Right atrium auricular region (tissue), 2 donors: ENCODE measurements at regions not wholly inside any gene's neighbourhood (a gene's known extent, or its start where the extent isn't known, plus 50 kb on each side); places are given as distances from the start of the nearest gene placed in this dataset.

Experiments
- DNase-seq: peaks from one replicate; pipeline ENCODE4 v3.0.0-alpha.2; 2019; ENCODE audit warnings: low spot score
- H3K27ac ChIP-seq, 2 donors: fragments of 200-600 bp; sonication (generic); 1 replicate in 1 of 2; 2 replicates in 1 of 2; pipeline ENCODE4 v1.5.1; 2016 to 2019
- H3K27me3 ChIP-seq, 2 donors: fragments of 200-600 bp; sonication (generic); one replicate each; pipeline versions ENCODE4 v1.5.1 to v1.6.0; 2017 to 2019
- H3K36me3 ChIP-seq: fragments of 200-600 bp; sonication (generic); one replicate; pipeline ENCODE4 v1.5.1; 2016
- H3K4me1 ChIP-seq, 2 donors: fragments of 200-600 bp; sonication (generic); one replicate each; pipeline versions ENCODE4 v1.5.1 to v1.6.0; 2017 to 2019
- H3K4me3 ChIP-seq, 2 donors: fragments of 200-600 bp; sonication (generic); 1 replicate in 1 of 2; 2 replicates in 1 of 2; pipeline ENCODE4 v1.5.1; 2017 to 2019; ENCODE audit warnings: mild to moderate bottlenecking in 1 of 2, moderate library complexity in 1 of 2
- H3K9me3 ChIP-seq, 2 donors: fragments of 200-600 bp; sonication (generic); one replicate each; pipeline ENCODE4 v1.5.1; 2019
- TF ChIP-seq, protein P1 (sequence below), 2 donors: fragments of 200-600 bp; sonication (generic); IDR thresholded peaks; one replicate each; pipeline ENCODE4 v1.5.1; 2019; ENCODE audit warnings: antibody characterized with exemption in 2 of 2

DNA sequence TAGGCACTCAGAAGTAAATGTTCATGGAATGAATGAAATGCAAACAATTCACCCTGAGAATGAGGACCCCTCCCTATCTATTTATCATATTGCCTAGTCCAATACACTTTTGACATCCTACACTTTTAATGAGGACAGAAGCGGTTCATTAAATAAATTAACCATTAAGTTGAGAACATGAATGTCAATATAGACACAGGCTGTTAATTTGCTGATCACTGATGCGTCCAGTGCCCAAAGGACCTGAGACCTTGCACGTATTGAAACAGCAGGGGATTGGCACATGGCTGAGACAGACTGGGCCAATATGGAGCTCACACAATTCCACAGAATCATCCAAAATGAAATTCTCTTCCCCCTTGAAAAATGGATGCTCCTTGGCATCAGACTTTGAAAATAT lies 430.0 kb downstream of the SLC4A3 start:
- H3K27ac ChIP-seq, result no peak overlapping the region
- TF ChIP-seq, protein P1, sequence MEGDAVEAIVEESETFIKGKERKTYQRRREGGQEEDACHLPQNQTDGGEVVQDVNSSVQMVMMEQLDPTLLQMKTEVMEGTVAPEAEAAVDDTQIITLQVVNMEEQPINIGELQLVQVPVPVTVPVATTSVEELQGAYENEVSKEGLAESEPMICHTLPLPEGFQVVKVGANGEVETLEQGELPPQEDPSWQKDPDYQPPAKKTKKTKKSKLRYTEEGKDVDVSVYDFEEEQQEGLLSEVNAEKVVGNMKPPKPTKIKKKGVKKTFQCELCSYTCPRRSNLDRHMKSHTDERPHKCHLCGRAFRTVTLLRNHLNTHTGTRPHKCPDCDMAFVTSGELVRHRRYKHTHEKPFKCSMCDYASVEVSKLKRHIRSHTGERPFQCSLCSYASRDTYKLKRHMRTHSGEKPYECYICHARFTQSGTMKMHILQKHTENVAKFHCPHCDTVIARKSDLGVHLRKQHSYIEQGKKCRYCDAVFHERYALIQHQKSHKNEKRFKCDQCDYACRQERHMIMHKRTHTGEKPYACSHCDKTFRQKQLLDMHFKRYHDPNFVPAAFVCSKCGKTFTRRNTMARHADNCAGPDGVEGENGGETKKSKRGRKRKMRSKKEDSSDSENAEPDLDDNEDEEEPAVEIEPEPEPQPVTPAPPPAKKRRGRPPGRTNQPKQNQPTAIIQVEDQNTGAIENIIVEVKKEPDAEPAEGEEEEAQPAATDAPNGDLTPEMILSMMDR (IDR thresholded peaks at IDR 0.05), result no peak

DNA sequence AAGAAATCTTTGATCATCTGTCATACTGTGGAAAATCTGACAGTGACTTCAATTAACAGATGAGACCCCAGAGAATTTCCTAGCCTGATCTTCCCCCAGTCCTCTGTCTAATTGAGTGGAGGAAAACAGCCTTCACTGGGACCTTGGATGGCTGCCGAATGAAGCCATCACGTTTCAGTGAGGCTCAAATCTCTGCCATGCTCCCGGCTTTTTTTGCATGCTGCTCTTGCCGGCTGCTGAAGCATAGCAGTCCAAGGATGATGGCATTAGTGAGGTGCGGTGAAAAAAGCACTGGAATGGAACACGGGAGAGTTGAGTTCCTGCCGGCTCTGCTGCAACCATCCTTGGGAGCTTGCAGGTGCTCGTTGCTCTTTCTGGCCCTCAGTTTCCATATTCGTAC lies 430.5 kb downstream of the SLC4A3 start:
- no peaks in the 10 kb centered on the region for H3K4me1 ChIP-seq
- no peak overlapping the region for H3K4me3 ChIP-seq
- TF ChIP-seq, protein P1 (IDR thresholded peaks at IDR 0.05), result no peak
- no peaks in the 10 kb centered on the region for H3K27me3 ChIP-seq
- peaks cover 0 to 12% of the 10 kb centered on the region in 2 donors for H3K9me3 ChIP-seq
- no peak overlapping the region for H3K27ac ChIP-seq
- no peaks in the 10 kb centered on the region for H3K36me3 ChIP-seq
- DNase-seq, result no peak

More for the DNA sequence above, 430.0 kb downstream of the SLC4A3 start:
- no peak for DNase-seq
- Histone ChIP-seq H3K9me3 (peaks cover 0 to 12% of the 10 kb centered on the region in 2 donors), H3K27me3 (no peaks in the 10 kb centered on the region), H3K4me3 (no peak overlapping the region), H3K36me3 (no peaks in the 10 kb centered on the region), H3K4me1 (no peaks in the 10 kb centered on the region)

DNA sequence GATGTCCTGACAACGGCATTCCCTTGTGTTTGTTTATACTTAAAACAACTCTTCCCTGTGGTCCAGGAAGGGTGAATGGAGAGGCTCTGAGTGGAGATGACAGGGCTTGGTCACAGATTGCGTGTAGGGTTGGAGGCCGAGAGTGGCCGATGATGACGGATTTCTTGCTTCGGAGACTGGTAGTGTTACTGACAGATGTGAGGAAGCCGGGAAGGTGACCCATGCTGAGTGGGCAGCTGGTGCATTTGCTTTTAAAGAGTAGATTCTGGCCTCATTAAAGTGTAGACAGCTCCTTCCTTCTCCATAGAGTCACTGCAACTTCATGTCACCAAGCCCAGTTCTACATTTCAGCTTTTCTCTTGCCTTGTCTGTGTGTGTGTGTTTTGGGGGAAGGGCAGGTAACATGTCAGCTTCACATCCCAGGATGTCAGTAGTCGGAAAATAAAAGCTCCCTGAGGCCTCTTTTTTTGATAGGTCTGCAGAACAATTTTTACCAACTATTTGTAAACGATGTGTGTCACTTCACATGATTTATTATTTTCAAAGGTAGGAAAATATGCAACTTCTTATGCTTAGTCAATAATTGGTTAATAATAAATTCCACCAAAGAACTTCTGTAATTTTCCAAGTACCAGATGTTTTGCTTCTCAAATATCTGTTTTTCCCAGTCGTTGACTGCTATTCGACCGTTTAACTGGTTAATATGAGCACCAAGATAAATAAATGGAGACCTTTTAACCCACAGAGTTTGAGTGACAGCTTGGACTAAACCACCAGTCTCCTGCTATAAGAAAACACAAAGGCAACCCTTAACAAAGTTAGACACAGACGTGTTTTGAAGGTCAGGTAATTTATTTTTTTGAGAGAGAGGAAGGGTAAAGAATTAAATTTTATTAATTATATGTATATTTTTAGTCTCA lies 436.9 kb downstream of the SLC4A3 start:
- TF ChIP-seq, protein P1 (IDR thresholded peaks at IDR 0.05), result no peak
- no peaks in the 10 kb centered on the region for H3K36me3 ChIP-seq

DNA sequence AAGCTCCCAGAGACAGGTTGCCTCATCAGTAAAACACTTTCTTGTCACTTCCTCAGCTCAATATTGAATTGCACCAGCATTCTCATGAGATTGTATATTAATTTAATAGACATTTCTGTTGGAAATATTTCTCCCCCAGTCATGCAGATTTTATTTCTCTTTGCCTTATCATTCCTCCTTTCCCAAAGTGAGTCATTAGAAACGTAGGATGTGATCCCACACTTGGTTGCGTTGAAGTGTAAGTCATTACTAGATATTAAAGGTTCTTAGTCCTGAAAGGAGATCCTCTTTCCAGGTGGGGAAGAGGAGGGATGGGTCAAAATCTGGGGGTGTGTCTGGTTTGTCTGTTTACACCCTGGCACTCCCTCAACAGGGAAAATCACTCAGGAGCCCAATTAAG lies 438.2 kb downstream of the SLC4A3 start:
- H3K4me1 ChIP-seq, result no peaks in the 10 kb centered on the region
- no peak overlapping the region for H3K27ac ChIP-seq
- H3K4me3 ChIP-seq, result no peak overlapping the region
- no peak for DNase-seq
- TF ChIP-seq, protein P1 (IDR thresholded peaks at IDR 0.05), result no peak
- no peaks in the 10 kb centered on the region for H3K9me3 ChIP-seq
- H3K36me3 ChIP-seq, result no peaks in the 10 kb centered on the region
- H3K27me3 ChIP-seq, result no peaks in the 10 kb centered on the region

More for the DNA sequence above, 436.9 kb downstream of the SLC4A3 start:
- no peak for DNase-seq
- Histone ChIP-seq H3K4me1 (no peaks in the 10 kb centered on the region), H3K27me3 (no peaks in the 10 kb centered on the region), H3K4me3 (no peak overlapping the region), H3K27ac (no peak overlapping the region), H3K9me3 (no peaks in the 10 kb centered on the region)

DNA sequence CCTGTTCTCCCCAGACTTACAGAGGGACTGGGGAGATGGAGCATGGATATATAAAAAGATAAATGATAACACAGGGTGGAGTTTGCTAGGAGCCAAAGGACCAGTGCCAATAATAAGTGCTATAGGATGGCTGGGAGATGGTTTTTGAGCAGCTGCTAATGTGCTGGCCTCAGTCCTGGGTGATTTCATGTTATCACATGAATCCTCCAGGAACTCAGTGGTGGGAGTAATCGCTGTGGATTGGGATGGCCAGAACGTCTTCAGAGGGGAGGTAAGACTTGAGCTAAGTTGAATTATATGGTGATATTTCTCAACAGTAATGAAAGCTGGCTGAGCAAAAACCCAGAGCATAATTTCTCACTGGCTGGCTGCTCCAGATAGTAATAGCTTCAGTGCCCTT lies 441.4 kb downstream of the SLC4A3 start:
- TF ChIP-seq, protein P1 (IDR thresholded peaks at IDR 0.05), result no peak
- Histone ChIP-seq H3K27ac (no peak overlapping the region), H3K9me3 (no peaks in the 10 kb centered on the region), H3K27me3 (no peaks in the 10 kb centered on the region), H3K36me3 (no peaks in the 10 kb centered on the region), H3K4me3 (no peak overlapping the region), H3K4me1 (no peaks in the 10 kb centered on the region)
- no peak for DNase-seq
